HEK293T (cell line): ENCODE measurements at regions not wholly inside any gene's neighbourhood (a gene's known extent, or its start where the extent isn't known, plus 50 kb on each side); places are given as distances from the start of the nearest gene placed in this dataset.

Experiments used
- CTCF ChIA-PET: fragments of 350-600 bp; formaldehyde crosslinking; extraction: SDS; loops from one replicate; lab custom pipeline; 2021; ENCODE audit warnings: antibody characterized with exemption, inconsistent platforms; lab: Yijun Ruan, JAX
- POLR2A ChIA-PET: fragments of 350-600 bp; formaldehyde crosslinking; extraction: SDS; loops from one replicate; lab custom pipeline; 2020; ENCODE audit warnings: antibody characterized with exemption, inconsistent platforms; lab: Yijun Ruan, JAX
- DNase-seq: peaks from one replicate; pipeline ENCODE4 v3.0.0; 2012; ENCODE audit warnings: mixed read lengths; ENCODE audit errors: extremely low spot score
- ARNT ChIP-seq: fragments of 450-650 bp; IDR thresholded peaks from 2 replicates; pipeline ENCODE4 v1.6.1; 2017; ENCODE audit warnings: mild to moderate bottlenecking
- BHLHE40 ChIP-seq: fragments of 450-650 bp; IDR thresholded peaks from 2 replicates; pipeline ENCODE4 v1.6.1; 2016; ENCODE audit warnings: mild to moderate bottlenecking, moderate library complexity, borderline replicate concordance
- CTBP1 ChIP-seq: fragments of 450-650 bp; IDR thresholded peaks from 2 replicates; pipeline ENCODE4 v1.6.1; 2016; ENCODE audit warnings: borderline replicate concordance
- ELF4 ChIP-seq: fragments of 450-650 bp; IDR thresholded peaks from 2 replicates; pipeline ENCODE4 v1.6.1; 2017; ENCODE audit warnings: antibody characterized with exemption
- FOXA1 ChIP-seq: fragments of 450-650 bp; IDR thresholded peaks from 2 replicates; pipeline ENCODE4 v1.6.1; 2016; ENCODE audit warnings: mild to moderate bottlenecking
- FOXK2 ChIP-seq: fragments of 450-650 bp; IDR thresholded peaks from 2 replicates; pipeline ENCODE4 v1.6.1; 2016; ENCODE audit warnings: mild to moderate bottlenecking
- FOXM1 ChIP-seq: fragments of 450-650 bp; IDR thresholded peaks from 2 replicates; pipeline ENCODE4 v1.6.1; 2017; ENCODE audit warnings: mild to moderate bottlenecking, borderline replicate concordance
- HDGF ChIP-seq: fragments of 450-650 bp; IDR thresholded peaks from 2 replicates; pipeline ENCODE4 v1.6.1; 2017; ENCODE audit warnings: antibody characterized with exemption, borderline replicate concordance
- L3MBTL2 ChIP-seq: fragments of 450-650 bp; conservative IDR thresholded peaks from 2 replicates; pipeline ENCODE4 v1.6.1; 2016; ENCODE audit warnings: mild to moderate bottlenecking
- LEF1 ChIP-seq: fragments of 450-650 bp; IDR thresholded peaks from 2 replicates; pipeline ENCODE4 v1.6.1; 2017; ENCODE audit warnings: mild to moderate bottlenecking, borderline replicate concordance
- NFRKB ChIP-seq: fragments of 450-650 bp; IDR thresholded peaks from 2 replicates; pipeline ENCODE4 v1.6.1; 2016; ENCODE audit warnings: mild to moderate bottlenecking, moderate library complexity
- SP1 ChIP-seq: fragments of 450-650 bp; IDR thresholded peaks from 2 replicates; pipeline ENCODE4 v1.6.1; 2017
- SUZ12 ChIP-seq: fragments of 450-650 bp; IDR thresholded peaks from 2 replicates; pipeline ENCODE4 v1.6.1; 2016; ENCODE audit warnings: mild to moderate bottlenecking
- TARDBP ChIP-seq: fragments of 450-650 bp; IDR thresholded peaks from 2 replicates; pipeline ENCODE4 v1.6.1; 2016
- ZNF384 ChIP-seq: fragments of 450-650 bp; IDR thresholded peaks from 2 replicates; pipeline ENCODE4 v1.6.1; 2016
- TF ChIP-seq, protein P1 (sequence below): fragments of 450-650 bp; IDR thresholded peaks from 2 replicates; pipeline ENCODE4 v1.6.1; 2016

GRCh38 chr17:71730871-71731270 is 389.9 kb upstream of the SOX9 start:
- no peak for DNase-seq
- ChIA-PET POLR2A (no interaction called here), CTCF (no interaction called here)
- no peak for TF ChIP-seq TARDBP
- no peak for TF ChIP-seq CTBP1
- no peak for TF ChIP-seq L3MBTL2
- TF ChIP-seq BHLHE40: no peak
- TF ChIP-seq HDGF: no peak
- no peak for TF ChIP-seq SUZ12
- TF ChIP-seq, protein P1, sequence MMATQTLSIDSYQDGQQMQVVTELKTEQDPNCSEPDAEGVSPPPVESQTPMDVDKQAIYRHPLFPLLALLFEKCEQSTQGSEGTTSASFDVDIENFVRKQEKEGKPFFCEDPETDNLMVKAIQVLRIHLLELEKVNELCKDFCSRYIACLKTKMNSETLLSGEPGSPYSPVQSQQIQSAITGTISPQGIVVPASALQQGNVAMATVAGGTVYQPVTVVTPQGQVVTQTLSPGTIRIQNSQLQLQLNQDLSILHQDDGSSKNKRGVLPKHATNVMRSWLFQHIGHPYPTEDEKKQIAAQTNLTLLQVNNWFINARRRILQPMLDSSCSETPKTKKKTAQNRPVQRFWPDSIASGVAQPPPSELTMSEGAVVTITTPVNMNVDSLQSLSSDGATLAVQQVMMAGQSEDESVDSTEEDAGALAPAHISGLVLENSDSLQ: no peak
- no peak for TF ChIP-seq ARNT
- TF ChIP-seq FOXK2: no peak
- no peak for TF ChIP-seq FOXA1
- no peak for TF ChIP-seq FOXM1
- no peak for TF ChIP-seq ELF4
- TF ChIP-seq NFRKB: no peak
- TF ChIP-seq ZNF384: no peak
- no peak for TF ChIP-seq SP1
- no peak for TF ChIP-seq LEF1

DNA sequence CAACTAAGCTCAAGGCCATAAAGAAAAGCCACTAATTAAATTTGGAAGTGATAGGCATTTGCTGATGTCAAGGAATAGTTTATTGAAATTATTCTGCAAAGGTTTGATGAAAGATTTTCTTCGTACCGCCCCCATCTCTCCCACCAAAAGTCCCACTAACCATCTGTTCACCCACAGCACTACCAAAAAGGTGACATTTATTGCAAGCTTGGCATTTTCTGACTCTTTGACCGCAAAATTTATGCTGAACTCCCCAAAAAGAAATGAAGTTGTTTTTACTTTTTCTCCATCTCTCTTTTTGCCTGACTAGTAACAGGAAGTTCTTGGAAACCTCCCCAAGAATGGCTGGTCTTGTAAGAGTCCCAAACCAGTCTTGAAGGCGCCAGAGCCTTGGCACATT is 384.9 kb upstream of the SOX9 start:
- TF ChIP-seq ELF4: no peak
- no peak for TF ChIP-seq ZNF384
- no peak for TF ChIP-seq LEF1
- no peak for TF ChIP-seq FOXM1
- no peak for TF ChIP-seq FOXA1
- TF ChIP-seq L3MBTL2: no peak
- TF ChIP-seq BHLHE40: no peak
- TF ChIP-seq CTBP1: no peak
- no peak for TF ChIP-seq FOXK2
- TF ChIP-seq, protein P1: no peak
- TF ChIP-seq HDGF: no peak
- no peak for TF ChIP-seq ARNT
- no peak for TF ChIP-seq SUZ12
- TF ChIP-seq SP1: no peak
- TF ChIP-seq NFRKB: no peak
- no peak for TF ChIP-seq TARDBP
- ChIA-PET POLR2A (no interaction called here), CTCF (no interaction called here)
- no peak for DNase-seq

DNA sequence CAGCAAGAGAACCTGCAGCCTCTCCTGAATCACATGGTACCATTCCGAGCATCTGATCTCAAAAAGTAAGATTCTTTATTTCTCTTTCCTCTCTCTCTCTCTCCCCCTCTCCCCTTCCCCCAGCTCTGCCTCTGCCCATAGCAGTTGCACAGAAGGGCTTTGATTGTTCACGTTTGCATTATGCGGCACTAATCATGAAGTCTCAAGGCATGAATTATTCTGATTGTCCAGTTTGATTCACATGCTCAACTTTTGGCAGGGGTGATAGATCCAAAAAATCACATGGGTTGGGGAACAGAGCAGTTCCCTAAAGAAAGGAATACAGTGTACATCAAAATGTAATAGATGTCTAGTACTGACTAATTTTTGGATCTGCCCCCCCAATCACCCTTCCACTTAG is 380.0 kb upstream of the SOX9 start:
- no peak for TF ChIP-seq L3MBTL2
- no peak for TF ChIP-seq FOXK2
- TF ChIP-seq CTBP1: no peak
- TF ChIP-seq ELF4: no peak
- TF ChIP-seq TARDBP: no peak
- TF ChIP-seq ARNT: no peak
- TF ChIP-seq SUZ12: no peak
- DNase-seq: no peak
- ChIA-PET POLR2A (no interaction called here), CTCF (no interaction called here)

GRCh38 chr17:71741836-71742235 is 379.0 kb upstream of the SOX9 start:
- ChIA-PET CTCF (no interaction called here), POLR2A (no interaction called here)
- no peak for DNase-seq
- TF ChIP-seq TARDBP: no peak
- TF ChIP-seq SUZ12: no peak
- no peak for TF ChIP-seq FOXK2
- TF ChIP-seq NFRKB: no peak
- no peak for TF ChIP-seq CTBP1
- TF ChIP-seq FOXM1: no peak
- no peak for TF ChIP-seq ELF4
- TF ChIP-seq, protein P1: no peak

DNA sequence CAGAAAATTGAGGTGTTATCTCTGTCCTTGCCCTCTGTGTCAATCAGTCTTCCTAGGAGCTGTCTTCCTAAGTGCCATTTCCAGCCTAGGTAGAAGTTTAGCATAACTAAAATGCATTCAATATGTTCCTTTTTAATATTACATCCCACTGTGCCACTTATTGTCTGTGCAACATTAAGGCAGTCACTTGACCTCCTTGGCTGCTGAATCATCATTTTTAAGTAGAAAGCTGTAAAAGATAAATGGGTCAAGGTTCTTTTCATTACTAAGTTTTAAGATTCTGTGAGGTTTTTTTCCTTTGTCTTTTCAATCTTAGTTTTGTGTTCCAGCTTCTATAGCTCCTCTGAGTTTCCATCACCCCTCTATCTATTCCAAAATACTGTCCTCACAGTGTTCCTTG is 371.9 kb upstream of the SOX9 start:
- CTCF ChIA-PET: no interaction called here
- no peak for DNase-seq
- POLR2A ChIA-PET: no interaction called here
- TF ChIP-seq FOXK2 (no peak), CTBP1 (no peak), ARNT (no peak), ELF4 (no peak), LEF1 (no peak), BHLHE40 (no peak), FOXM1 (no peak)
- TF ChIP-seq, protein P1: no peak

GRCh38 chr17:71753070-71753469 is 367.8 kb upstream of the SOX9 start:
- ChIA-PET POLR2A (no interaction called here), CTCF (no interaction called here)
- DNase-seq: no peak
- TF ChIP-seq SP1: no peak
- TF ChIP-seq NFRKB: no peak
- no peak for TF ChIP-seq ARNT
- no peak for TF ChIP-seq FOXK2
- TF ChIP-seq SUZ12: no peak
- TF ChIP-seq FOXA1: no peak
- no peak for TF ChIP-seq LEF1
- no peak for TF ChIP-seq TARDBP
- TF ChIP-seq CTBP1: no peak
- no peak for TF ChIP-seq ZNF384
- no peak for TF ChIP-seq ELF4
- no peak for TF ChIP-seq L3MBTL2
